Esophagus squamous epithelium (tissue), 4 donors: ENCODE measurements at regions not wholly inside any gene's neighbourhood (a gene's known extent, or its start where the extent isn't known, plus 50 kb on each side); places are given as distances from the start of the nearest gene placed in this dataset.

Source experiments
- POLR2A ChIP-seq, 4 donors: fragments of 450-650 bp; IDR thresholded peaks; one replicate each; pipeline ENCODE4 v1.6.1; 2017; ENCODE audit warnings: antibody characterized with exemption in 4 of 4, mild to moderate bottlenecking in 4 of 4, moderate library complexity in 3 of 4
- TF ChIP-seq, protein P1 (sequence below), 6 experiments: fragments of 450-650 bp in 4 of 6; fragments of 200-600 bp in 2 of 6; sonication (generic) in 2 of 6; IDR thresholded peaks; one replicate each; pipeline ENCODE4 v1.5.1; 2016 to 2019; ENCODE audit warnings: antibody characterized with exemption in 6 of 6, mild to moderate bottlenecking in 4 of 6, moderate library complexity in 4 of 6

- TF ChIP-seq, protein P1, sequence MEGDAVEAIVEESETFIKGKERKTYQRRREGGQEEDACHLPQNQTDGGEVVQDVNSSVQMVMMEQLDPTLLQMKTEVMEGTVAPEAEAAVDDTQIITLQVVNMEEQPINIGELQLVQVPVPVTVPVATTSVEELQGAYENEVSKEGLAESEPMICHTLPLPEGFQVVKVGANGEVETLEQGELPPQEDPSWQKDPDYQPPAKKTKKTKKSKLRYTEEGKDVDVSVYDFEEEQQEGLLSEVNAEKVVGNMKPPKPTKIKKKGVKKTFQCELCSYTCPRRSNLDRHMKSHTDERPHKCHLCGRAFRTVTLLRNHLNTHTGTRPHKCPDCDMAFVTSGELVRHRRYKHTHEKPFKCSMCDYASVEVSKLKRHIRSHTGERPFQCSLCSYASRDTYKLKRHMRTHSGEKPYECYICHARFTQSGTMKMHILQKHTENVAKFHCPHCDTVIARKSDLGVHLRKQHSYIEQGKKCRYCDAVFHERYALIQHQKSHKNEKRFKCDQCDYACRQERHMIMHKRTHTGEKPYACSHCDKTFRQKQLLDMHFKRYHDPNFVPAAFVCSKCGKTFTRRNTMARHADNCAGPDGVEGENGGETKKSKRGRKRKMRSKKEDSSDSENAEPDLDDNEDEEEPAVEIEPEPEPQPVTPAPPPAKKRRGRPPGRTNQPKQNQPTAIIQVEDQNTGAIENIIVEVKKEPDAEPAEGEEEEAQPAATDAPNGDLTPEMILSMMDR (IDR thresholded peaks at IDR 0.05), result no peak
- no peak for TF ChIP-seq POLR2A (IDR thresholded peaks at IDR 0.05)
These were observed 472.0 kb downstream of the RPS24 start for GRCh38 chr10:78505657-78506056.
